HG03060 (cell line): ENCODE measurements at regions not wholly inside any gene's neighbourhood (a gene's known extent, or its start where the extent isn't known, plus 50 kb on each side); places are given as distances from the start of the nearest gene placed in this dataset.

Experiments
- ATAC-seq: cut with Tn5 transposase; IDR thresholded peaks from one replicate; pipeline ENCODE4 v1.9.1; 2021; ENCODE audit warnings: low read depth, moderate number of reproducible peaks; ENCODE audit not compliant: unreplicated experiment

DNA sequence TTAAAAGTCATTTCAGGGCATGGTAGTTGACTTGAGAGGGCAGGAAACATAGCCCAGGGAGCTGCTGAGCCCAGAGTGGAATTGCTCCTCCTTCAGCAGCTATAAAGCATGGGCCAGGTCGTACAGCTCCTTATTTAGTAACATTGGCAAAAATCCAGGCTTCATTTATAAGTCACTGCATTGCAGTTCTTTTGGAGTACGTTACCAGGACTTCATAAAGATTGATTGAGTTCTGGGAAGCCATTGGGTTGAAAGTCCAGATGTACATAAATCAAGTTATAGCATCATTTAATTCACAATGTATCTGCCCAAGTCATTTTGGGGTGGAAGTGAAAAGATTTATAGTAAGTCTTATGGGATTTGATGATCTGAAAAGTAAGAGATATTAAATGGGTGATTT lies 53.0 kb upstream of the ANKEF1 start:
- ATAC-seq, result no peak

DNA sequence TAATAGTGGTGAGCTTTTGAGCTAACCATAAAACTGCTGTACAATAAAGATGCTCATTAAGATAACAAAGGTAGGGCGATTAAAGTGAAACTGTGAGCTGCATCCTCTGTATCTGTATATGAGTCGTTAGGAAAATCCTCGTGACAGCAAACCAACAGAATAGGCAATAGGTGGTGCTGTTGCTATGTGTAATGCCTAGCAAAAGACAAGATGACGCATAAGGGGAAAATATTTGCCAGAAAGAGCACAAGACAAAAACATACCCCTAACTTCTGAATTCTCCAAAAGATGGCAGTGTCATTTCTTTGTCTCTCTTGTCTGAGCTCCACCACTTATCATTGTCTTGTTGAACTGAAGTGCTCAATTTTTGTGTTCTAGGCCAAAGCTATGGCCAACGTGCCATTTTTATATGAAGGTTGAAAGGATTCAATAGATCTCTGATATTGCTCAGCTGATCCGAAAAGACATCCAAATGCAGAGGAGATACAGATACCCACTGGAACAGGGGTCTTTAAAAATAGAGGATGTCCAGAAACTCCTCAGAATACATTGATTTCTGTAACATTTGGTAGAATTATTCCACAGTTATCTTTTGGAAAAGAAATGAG lies 56.3 kb upstream of the ANKEF1 start:
- peak; percentile 91 for ATAC-seq

GRCh38 chr20:9977629-9978028 lies 57.2 kb upstream of the ANKEF1 start:
- no peak for ATAC-seq

DNA sequence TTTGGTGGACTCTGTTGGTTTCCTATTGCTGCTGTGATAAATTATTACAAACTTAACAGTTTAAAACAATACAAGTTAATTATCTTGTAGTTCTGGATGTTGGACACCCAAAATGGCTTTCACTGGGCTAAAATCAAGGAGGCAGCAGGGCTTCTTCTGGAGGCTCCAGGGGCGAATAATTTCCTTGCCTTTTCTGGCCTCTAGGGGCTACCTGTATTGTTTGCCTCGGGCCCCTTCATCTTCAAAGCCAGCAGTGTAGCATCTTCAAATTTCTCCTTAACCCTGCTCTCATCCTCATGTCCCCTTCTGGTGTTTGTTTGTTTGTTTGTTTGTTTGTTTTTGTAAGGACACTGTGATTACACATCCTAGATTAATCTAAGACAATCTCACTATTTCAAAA lies 60.5 kb upstream of the ANKEF1 start:
- ATAC-seq, result no peak

DNA sequence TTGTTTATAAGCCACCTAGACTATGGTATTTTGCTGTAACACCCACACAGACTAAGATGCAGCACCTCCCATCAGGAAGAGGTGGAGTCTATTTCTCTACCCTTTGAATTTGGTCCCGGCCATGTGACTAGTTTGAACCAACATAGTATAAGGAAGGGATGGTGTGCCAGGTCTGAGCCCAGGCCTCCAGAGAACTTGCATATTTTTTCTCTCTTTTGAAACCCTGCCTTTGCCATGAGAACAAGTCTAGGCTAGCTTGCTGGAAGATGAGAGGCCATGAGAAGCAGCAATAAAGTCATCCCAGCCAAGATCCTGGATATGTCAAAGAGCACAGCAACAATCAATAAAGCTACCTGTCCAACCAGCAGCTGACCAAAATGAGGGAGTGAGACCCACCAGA lies 63.0 kb upstream of the ANKEF1 start:
- no peak for ATAC-seq

DNA sequence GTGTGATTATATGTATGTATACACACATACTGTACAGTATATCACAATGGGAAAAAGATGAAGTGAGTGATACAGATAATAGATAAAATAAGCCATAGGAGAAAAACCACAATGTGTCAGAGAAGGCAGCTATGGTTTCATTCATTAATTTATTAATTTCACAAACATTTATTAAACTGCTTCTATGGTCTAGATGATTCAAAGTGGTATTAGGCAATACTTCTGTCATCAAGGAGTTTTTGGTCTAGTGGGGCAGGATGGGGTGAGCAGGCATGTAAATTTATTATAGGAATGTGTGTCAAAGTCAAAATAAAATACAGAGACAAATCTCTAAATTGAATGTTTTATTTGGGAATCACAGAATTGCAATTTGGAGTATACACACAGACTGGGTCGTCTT lies 65.2 kb upstream of the ANKEF1 start:
- no peak for ATAC-seq

DNA sequence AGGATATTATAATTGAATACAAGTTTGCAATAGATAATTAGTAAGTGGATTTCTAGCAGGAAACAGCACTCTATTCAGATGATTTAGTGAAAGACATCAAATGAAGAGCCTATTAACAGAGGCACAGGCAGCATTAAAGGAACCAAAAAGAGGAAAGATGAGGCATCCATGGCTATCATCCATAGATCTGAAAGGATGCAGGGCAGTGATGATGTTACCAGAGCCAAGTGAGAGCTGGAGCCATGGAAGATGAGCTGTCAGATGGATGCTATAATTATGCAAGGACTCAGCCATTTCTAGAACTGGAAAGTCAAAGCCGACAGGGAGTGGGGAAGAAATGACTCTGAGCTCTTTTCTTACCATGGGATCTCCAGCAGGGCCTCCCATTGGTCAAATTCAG lies 66.8 kb upstream of the ANKEF1 start:
- no peak for ATAC-seq

- ATAC-seq, result no peak
Measured at GRCh38 chr20:9966966-9967365, 67.8 kb upstream of the ANKEF1 start.

- no peak for ATAC-seq
Measured at GRCh38 chr20:9963029-9963428, 71.8 kb upstream of the ANKEF1 start.

GRCh38 chr20:9958693-9959092 lies 76.1 kb upstream of the ANKEF1 start:
- ATAC-seq, result no peak

DNA sequence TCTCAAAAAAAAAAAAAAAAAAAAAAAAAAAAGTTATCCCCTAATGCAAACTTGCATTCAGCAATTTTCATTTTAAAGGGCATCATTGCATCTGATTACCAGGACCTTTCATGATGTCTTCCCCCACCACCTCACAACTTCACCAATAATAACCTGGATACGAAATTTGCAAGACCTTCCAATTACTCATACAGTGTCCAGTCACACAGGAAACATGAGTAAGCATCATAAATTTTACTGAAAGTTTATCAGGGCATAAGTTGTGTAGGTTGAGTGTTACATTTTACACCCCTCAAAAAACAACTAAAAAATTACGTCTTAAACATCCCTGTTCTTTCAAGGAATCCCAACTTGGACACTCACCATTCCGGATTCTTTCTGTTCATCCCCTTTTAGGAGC lies 79.1 kb upstream of the ANKEF1 start:
- no peak for ATAC-seq

DNA sequence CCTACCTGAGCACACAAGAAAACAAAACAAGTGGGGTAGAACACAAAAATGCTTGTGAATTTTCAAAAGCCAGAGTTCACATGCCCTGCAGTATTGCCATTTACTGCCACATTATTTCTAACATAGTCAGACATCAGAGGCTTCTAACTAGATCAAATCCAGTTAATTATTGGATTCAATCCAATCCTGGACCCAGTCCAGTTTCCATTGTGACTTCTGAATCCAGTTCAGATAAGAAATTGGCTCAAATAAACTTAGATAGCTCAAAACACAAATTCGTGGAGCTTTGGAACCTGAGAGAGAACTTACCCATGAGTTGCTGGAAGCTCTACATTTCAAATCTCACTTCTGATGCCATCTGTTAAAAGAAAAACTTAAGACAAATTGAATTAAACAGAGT lies 85.2 kb upstream of the ANKEF1 start:
- ATAC-seq, result no peak

GRCh38 chr20:9945408-9945807 lies 89.4 kb upstream of the ANKEF1 start:
- no peak for ATAC-seq

- no peak for ATAC-seq
Measured at GRCh38 chr20:9942736-9943135, 92.1 kb upstream of the ANKEF1 start.

GRCh38 chr20:9940329-9940728 lies 94.5 kb upstream of the ANKEF1 start:
- no peak for ATAC-seq

- ATAC-seq, result no peak
Measured at GRCh38 chr20:9939231-9939630, 95.6 kb upstream of the ANKEF1 start.

DNA sequence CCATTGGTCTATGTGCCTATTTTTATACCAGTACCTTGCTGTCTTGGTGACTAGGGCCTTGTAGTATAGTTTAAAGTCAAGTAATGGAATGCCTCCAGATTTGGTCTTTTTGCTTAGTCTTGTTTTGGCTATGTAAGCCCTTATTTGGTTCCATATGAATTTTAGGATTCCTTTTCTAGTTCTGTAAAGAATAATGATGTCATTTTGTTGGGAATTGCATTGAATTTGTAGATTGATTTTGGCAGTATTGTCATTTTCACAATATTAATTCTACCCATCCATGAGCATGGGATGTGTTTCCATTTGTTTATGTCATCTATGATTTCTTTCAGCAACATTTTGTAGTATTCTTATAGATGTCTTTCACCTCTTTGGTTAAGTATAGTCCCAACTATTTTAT lies 96.4 kb upstream of the PAK5 start:
- no peak for ATAC-seq

- no peak for ATAC-seq
Measured at GRCh38 chr20:9930142-9930541, 91.3 kb upstream of the PAK5 start.

DNA sequence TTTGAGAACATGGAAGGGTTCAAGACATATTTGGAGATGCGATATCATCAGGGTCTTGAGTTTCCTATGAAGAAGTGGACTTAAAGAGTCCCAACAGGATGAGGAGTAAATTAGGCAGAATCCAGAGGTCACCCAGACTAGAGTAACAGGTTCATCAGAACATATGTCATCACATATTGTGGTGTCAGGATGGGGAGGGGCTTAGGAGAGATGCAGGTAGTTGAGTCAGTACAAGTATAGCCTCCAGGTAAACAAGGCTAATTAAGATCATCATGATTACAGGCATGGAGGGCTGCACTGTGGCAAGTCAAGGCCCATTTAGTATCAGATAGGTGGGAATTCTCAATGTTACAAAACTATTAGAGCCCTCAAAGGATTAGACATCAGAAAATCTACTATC lies 90.1 kb upstream of the PAK5 start:
- no peak for ATAC-seq

GRCh38 chr20:9928281-9928737 lies 89.4 kb upstream of the PAK5 start:
- peak; percentile 53 for ATAC-seq

GRCh38 chr20:9927224-9927623 lies 88.3 kb upstream of the PAK5 start:
- ATAC-seq, result no peak

GRCh38 chr20:9926476-9926875 lies 87.6 kb upstream of the PAK5 start:
- no peak for ATAC-seq

DNA sequence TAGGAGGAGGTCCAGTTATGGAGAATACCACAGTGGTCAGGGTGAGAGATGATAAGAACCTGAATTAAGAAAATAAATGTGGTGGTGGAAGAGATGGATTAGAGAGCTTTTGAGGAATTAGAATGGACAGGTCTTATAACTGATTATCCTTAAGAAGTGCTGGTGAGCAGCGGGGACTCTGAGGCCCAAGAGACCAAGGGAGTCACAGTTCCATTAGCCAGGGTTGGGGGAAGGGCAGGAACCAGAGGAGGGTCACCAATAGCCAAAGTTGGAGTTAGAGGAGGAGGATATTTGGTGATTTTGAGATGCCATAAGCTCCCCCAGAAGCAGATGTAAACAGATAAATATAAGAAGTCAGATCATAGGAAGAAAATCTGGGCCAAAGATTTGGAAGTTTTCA lies 87.1 kb upstream of the PAK5 start:
- no peak for ATAC-seq
